ENCODE measurements at regions not wholly inside any gene's neighbourhood (a gene's known extent, or its start where the extent isn't known, plus 50 kb on each side); places are given as distances from the start of the nearest gene placed in this dataset.

DNA sequence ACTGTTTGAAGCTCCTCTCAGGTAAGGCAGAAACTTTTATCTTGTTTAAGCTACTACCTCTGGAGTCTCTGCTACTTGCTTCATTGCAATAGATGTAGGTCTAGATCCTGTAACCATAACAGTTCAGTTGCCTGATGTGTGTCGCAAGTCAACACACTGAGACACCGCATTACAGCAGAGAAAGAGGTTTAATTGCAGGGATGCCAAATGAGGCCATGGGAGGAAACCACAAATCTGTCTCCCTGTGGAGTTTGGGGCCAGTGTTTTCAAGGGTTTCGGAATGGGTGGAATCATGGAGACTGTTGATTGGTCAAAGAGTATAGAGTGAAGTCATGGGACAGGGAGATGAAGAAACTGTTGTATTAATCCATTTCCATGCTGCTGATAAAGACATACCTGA lies 57.1 kb upstream of the RBM24 start:
- H4K20me1 ChIP-seq (replicated peaks in 1 of 2; ENCODE audit: control insufficient read depth in 1 of 2, insufficient read depth in 2 of 2, low read length in 2 of 2), result no peaks in the 10 kb centered on the region
- H3K56ac ChIP-seq (replicated peaks; ENCODE audit: insufficient read length, low read depth, low read length), result no peak overlapping the region
- H2BK5ac ChIP-seq (ENCODE audit: low read depth, low read length), result no peak overlapping the region
- 91% methylated on average over 3 of the region's 3 CpGs; no CpG with 5 or more reads in 1 of the 2 experiments for WGBS, 2 experiments (ENCODE audit: extremely low coverage in 1 of 2, insufficient coverage in 1 of 2, insufficient read length in 1 of 2, insufficient replicate concordance in 2 of 2, low coverage in 1 of 2, low lambda C conversion rate in 2 of 2, missing lambda C conversion rate in 1 of 2)
- no peak overlapping the region for H2BK120ac ChIP-seq (replicated peaks; ENCODE audit: low read depth, low read length)
- DNase-seq (ENCODE audit: low read depth in 1 of 2, low spot score in 2 of 2) (no peak), FAIRE-seq (no peak)
- no peak overlapping the region for H4K8ac ChIP-seq (ENCODE audit: extremely low read depth, insufficient read depth, low read length)
- H3K14ac ChIP-seq (ENCODE audit: insufficient read length), result no peak overlapping the region
- no peak overlapping the region for H3K4me3 ChIP-seq (ENCODE audit: extremely low read depth in 1 of 4, insufficient read depth in 2 of 4, low read depth in 3 of 4, low read length in 4 of 4)
- peaks cover 0 to 5% of the 10 kb centered on the region in 2 experiments; a peak in 1 of 4 replicates for H3K9me3 ChIP-seq (ENCODE audit: insufficient read depth in 2 of 2, low read depth in 1 of 2, low read length in 1 of 2)
- H3K4me1 ChIP-seq (replicated peaks in 1 of 4; ENCODE audit: control insufficient read depth in 3 of 4, insufficient read depth in 4 of 4, low read length in 3 of 4), result peaks cover 0 to 2% (median 0%) of the 10 kb centered on the region in 4 experiments; a peak in 1 of 7 replicates
- POLR2A ChIA-PET (ENCODE audit: partially characterized antibody), result no interaction called here
- no peaks in the 10 kb centered on the region for H3K23me2 ChIP-seq (ENCODE audit: low read depth, low read length)
- no peak overlapping the region for H4K91ac ChIP-seq (replicated peaks; ENCODE audit: insufficient read length, low read length)
- no peaks in the 10 kb centered on the region for H3K79me2 ChIP-seq (ENCODE audit: control insufficient read depth in 1 of 2, insufficient read depth in 2 of 2, low read length in 2 of 2)
- no peaks in the 10 kb centered on the region for H3K79me1 ChIP-seq (ENCODE audit: low read depth, low read length)
- H3K4me2 ChIP-seq (ENCODE audit: insufficient read depth in 1 of 2, low read depth in 2 of 2, low read length in 2 of 2), result no peak overlapping the region
- no peak overlapping the region for H2BK20ac ChIP-seq (ENCODE audit: low read length)
- no peak overlapping the region for H3K4ac ChIP-seq (replicated peaks; ENCODE audit: insufficient read length, low read depth, low read length)
- no peaks in the 10 kb centered on the region for H3K36me3 ChIP-seq (ENCODE audit: control insufficient read depth in 2 of 4, insufficient read depth in 4 of 4, low read length in 3 of 4)
- H2AK5ac ChIP-seq (ENCODE audit: low read depth, low read length), result no peak overlapping the region
- H2BK12ac ChIP-seq (ENCODE audit: low read depth, low read length), result no peak overlapping the region
- H3K23ac ChIP-seq (ENCODE audit: insufficient read length), result no peak overlapping the region
- no peaks in the 10 kb centered on the region for H3K27me3 ChIP-seq (replicated peaks in 1 of 4; ENCODE audit: control insufficient read depth in 3 of 4, extremely low read depth in 1 of 4, insufficient read depth in 3 of 4, low read length in 3 of 4)
- no peak overlapping the region for H4K5ac ChIP-seq (ENCODE audit: insufficient read length, low read depth, low read length)
- H2BK15ac ChIP-seq (ENCODE audit: low read length), result no peak overlapping the region
- CTCF ChIA-PET (ENCODE audit: partially characterized antibody), result interaction anchor here (0.6 to 1.6 kb wide), 2 partner anchors 24 to 876 kb away, joined by 3 to 4 read pairs; no protein-coding TSS in a partner anchor
- no peak overlapping the region for H3K27ac ChIP-seq (ENCODE audit: low read depth, low read length)
- no peak overlapping the region for H3K9ac ChIP-seq (replicated peaks in 1 of 4; ENCODE audit: extremely low read depth in 1 of 4, low read depth in 3 of 4, low read length in 3 of 4)
- H2AFZ ChIP-seq (ENCODE audit: low read length), result no peak overlapping the region
- H3K18ac ChIP-seq (ENCODE audit: extremely low read depth, low read length), result no peak overlapping the region
- no peak for TF ChIP-seq SIRT6 (IDR thresholded peaks at IDR 0.05; ENCODE audit: low read length)
- no peak for TF ChIP-seq NRF1 (IDR thresholded peaks at IDR 0.05; ENCODE audit: low read depth, low read length)
- TF ChIP-seq RNF2 (IDR thresholded peaks at IDR 0.05; ENCODE audit: borderline replicate concordance, low read depth, low read length, missing control alignments, poor library complexity, severe bottlenecking), result no peak
- no peak for TF ChIP-seq GABPA (IDR thresholded peaks at IDR 0.05; ENCODE audit: borderline replicate concordance, insufficient read depth, low read length)
- TF ChIP-seq, protein P1, sequence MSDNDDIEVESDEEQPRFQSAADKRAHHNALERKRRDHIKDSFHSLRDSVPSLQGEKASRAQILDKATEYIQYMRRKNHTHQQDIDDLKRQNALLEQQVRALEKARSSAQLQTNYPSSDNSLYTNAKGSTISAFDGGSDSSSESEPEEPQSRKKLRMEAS (IDR thresholded peaks at IDR 0.05), result no peak
- no peak for TF ChIP-seq KDM1A (IDR thresholded peaks at IDR 0.05; ENCODE audit: borderline replicate concordance, low read length)
- TF ChIP-seq, protein P2, sequence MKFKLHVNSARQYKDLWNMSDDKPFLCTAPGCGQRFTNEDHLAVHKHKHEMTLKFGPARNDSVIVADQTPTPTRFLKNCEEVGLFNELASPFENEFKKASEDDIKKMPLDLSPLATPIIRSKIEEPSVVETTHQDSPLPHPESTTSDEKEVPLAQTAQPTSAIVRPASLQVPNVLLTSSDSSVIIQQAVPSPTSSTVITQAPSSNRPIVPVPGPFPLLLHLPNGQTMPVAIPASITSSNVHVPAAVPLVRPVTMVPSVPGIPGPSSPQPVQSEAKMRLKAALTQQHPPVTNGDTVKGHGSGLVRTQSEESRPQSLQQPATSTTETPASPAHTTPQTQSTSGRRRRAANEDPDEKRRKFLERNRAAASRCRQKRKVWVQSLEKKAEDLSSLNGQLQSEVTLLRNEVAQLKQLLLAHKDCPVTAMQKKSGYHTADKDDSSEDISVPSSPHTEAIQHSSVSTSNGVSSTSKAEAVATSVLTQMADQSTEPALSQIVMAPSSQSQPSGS (IDR thresholded peaks at IDR 0.05; ENCODE audit: low read length), result no peak
- no peak for TF ChIP-seq TEAD4 (IDR thresholded peaks at IDR 0.05; ENCODE audit: low read depth, low read length)
- TF ChIP-seq CREB1 (IDR thresholded peaks at IDR 0.05), result no peak
- no peak for TF ChIP-seq HDAC6 (IDR thresholded peaks at IDR 0.05; ENCODE audit: low read depth, low read length)
- no peak for TF ChIP-seq YY1 (IDR thresholded peaks at IDR 0.05; ENCODE audit: low read depth, low read length)
- TF ChIP-seq, protein P3, sequence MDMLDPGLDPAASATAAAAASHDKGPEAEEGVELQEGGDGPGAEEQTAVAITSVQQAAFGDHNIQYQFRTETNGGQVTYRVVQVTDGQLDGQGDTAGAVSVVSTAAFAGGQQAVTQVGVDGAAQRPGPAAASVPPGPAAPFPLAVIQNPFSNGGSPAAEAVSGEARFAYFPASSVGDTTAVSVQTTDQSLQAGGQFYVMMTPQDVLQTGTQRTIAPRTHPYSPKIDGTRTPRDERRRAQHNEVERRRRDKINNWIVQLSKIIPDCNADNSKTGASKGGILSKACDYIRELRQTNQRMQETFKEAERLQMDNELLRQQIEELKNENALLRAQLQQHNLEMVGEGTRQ (IDR thresholded peaks at IDR 0.05; ENCODE audit: low read length), result no peak
